A673 (cell line): ENCODE measurements at regions not wholly inside any gene's neighbourhood (a gene's known extent, or its start where the extent isn't known, plus 50 kb on each side); places are given as distances from the start of the nearest gene placed in this dataset.

Experiments used
- BruUV-seq: library from RNA; stranded (reverse); fragments of 400-500 nt; replicated peaks from 2 replicates; lab custom pipeline; 2021; lab: Mats Ljungman, UMichigan
- CTCF ChIA-PET: fragments of 300-600 bp; sonication (Branson Sonifier 250); formaldehyde crosslinking; loops from one replicate; lab custom pipeline; 2022; ENCODE audit warnings: antibody characterized with exemption; lab: Charles Lee
- POLR2A ChIA-PET: fragments of 300-600 bp; sonication (Branson Sonifier 250); formaldehyde crosslinking; loops from one replicate; lab custom pipeline; 2022; ENCODE audit warnings: antibody characterized with exemption; ENCODE audit not compliant: low non-redundant PET; lab: Charles Lee
- DNase-seq: peaks from one replicate; pipeline ENCODE4 v3.0.0-alpha.2; 2015; ENCODE audit warnings: low spot score
- H3K27ac ChIP-seq: fragments of 200-600 bp; sonication (generic); 2 replicates; pipeline ENCODE4 v1.5.1; 2016; ENCODE audit warnings: mixed run types, low read depth, mild to moderate bottlenecking, mixed read lengths, antibody characterized with exemption, low read length; ENCODE audit not compliant: poor library complexity, severe bottlenecking
- H3K27me3 ChIP-seq: fragments of 200-600 bp; sonication (generic); replicated peaks from 2 replicates; pipeline ENCODE4 v1.6.1; 2017; ENCODE audit warnings: mixed run types, low read depth, mild to moderate bottlenecking, mixed read lengths, antibody characterized with exemption, low read length; ENCODE audit not compliant: insufficient read depth, poor library complexity
- H3K36me3 ChIP-seq: fragments of 200-600 bp; sonication (generic); 2 replicates; pipeline ENCODE4 v1.6.1; 2016; ENCODE audit warnings: mixed run types, mild to moderate bottlenecking, mixed read lengths, antibody characterized with exemption, low read length; ENCODE audit not compliant: insufficient read depth, poor library complexity, severe bottlenecking
- H3K4me1 ChIP-seq: fragments of 200-600 bp; sonication (generic); 2 replicates; pipeline ENCODE4 v1.6.1; 2017; ENCODE audit warnings: mixed run types, mild to moderate bottlenecking, mixed read lengths, antibody characterized with exemption, low read length; ENCODE audit not compliant: insufficient read depth, poor library complexity, severe bottlenecking
- H3K4me3 ChIP-seq: fragments of 200-600 bp; sonication (generic); 2 replicates; pipeline ENCODE4 v1.5.1; 2016; ENCODE audit warnings: low read depth, mixed run types, mild to moderate bottlenecking, mixed read lengths, low read length; ENCODE audit not compliant: poor library complexity, severe bottlenecking
- H3K9me3 ChIP-seq: fragments of 200-600 bp; sonication (generic); 2 replicates; pipeline ENCODE4 v1.6.1; 2016; ENCODE audit warnings: mixed run types, low read depth, mild to moderate bottlenecking, mixed read lengths, antibody characterized with exemption, low read length; ENCODE audit not compliant: poor library complexity, severe bottlenecking
- EZH2 ChIP-seq: fragments of 200-600 bp; sonication (generic); IDR thresholded peaks from 2 replicates; pipeline ENCODE4 v1.6.1; 2017; ENCODE audit warnings: borderline replicate concordance, low read depth, mild to moderate bottlenecking, mixed read lengths, antibody characterized with exemption, low read length; ENCODE audit not compliant: poor library complexity, severe bottlenecking
- intact Hi-C: fragments of 100-400 bp; cut with micrococcal nuclease; formaldehyde crosslinking; loops from one replicate; pipeline ENCODE4 v1.10.0; 2022; ENCODE audit not compliant: unreplicated experiment
- TF ChIP-seq, protein P1 (sequence below): fragments of 300-800, 200-600 bp; sonication (generic); conservative IDR thresholded peaks from 2 replicates; pipeline ENCODE4 v1.5.1; 2017; ENCODE audit warnings: low read depth, mild to moderate bottlenecking, antibody characterized with exemption, low read length, moderate library complexity, mixed read lengths

DNA sequence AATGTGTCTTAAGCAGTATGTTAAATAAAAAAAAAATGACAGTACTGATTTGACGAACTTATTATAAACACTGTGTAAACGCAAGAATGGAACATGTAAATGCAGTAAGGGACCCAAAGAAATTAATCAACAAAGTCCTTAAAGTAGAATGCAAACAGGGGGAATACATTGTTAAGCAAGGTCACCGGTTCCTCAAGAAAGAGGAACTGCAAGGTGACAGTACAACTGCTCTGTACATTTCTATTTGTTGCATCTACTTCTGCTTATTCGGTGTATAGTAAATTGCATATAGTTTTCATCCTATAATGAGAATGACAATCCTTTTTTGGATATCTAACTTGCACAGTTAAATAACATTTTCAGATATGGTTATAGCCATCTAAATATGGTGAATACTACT is 387.0 kb upstream of the SEMA3D start:
- CTCF ChIA-PET: no interaction called here

DNA sequence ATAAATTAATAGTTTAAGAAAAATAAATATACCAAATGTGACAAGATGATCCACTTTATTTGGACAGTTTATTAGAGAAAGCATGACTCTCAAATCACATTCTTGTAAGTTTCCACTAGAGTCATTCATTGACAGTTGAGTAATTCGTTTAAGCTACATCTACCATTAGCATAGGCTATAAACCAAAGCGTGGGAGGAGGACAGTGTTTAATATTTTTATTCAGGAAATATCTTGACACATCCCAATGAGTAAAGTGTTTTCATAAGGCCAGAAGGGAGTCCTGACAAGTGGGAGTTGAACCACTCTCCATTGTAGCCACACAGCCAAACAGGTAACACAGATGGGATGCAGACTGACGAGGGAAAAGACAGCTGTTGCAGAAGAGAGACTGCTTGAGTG is 386.5 kb upstream of the SEMA3D start:
- H3K27ac ChIP-seq: no peak overlapping the region
- TF ChIP-seq, protein P1, sequence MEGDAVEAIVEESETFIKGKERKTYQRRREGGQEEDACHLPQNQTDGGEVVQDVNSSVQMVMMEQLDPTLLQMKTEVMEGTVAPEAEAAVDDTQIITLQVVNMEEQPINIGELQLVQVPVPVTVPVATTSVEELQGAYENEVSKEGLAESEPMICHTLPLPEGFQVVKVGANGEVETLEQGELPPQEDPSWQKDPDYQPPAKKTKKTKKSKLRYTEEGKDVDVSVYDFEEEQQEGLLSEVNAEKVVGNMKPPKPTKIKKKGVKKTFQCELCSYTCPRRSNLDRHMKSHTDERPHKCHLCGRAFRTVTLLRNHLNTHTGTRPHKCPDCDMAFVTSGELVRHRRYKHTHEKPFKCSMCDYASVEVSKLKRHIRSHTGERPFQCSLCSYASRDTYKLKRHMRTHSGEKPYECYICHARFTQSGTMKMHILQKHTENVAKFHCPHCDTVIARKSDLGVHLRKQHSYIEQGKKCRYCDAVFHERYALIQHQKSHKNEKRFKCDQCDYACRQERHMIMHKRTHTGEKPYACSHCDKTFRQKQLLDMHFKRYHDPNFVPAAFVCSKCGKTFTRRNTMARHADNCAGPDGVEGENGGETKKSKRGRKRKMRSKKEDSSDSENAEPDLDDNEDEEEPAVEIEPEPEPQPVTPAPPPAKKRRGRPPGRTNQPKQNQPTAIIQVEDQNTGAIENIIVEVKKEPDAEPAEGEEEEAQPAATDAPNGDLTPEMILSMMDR: no peak
- TF ChIP-seq EZH2: no peak
- H3K4me1 ChIP-seq: no peaks in the 10 kb centered on the region
- no peaks in the 10 kb centered on the region for H3K9me3 ChIP-seq
- ChIA-PET POLR2A (interaction anchor here (0.7 kb wide), 1 partner anchor 61 kb away, joined by 3 read pairs; no protein-coding TSS in a partner anchor), CTCF (no interaction called here)
- H3K4me3 ChIP-seq: no peak overlapping the region
- H3K27me3 ChIP-seq: no peaks in the 10 kb centered on the region
- intact Hi-C loops: no loop called here
- DNase-seq: peak; percentile 10
- H3K36me3 ChIP-seq: no peaks in the 10 kb centered on the region
- no TSS peak for BruUV-seq

More for the DNA sequence above, 387.0 kb upstream of the SEMA3D start:
- no peak overlapping the region for H3K27ac ChIP-seq
- no peaks in the 10 kb centered on the region for H3K9me3 ChIP-seq
- POLR2A ChIA-PET: interaction anchor here (0.7 kb wide), 1 partner anchor 61 kb away, joined by 3 read pairs; no protein-coding TSS in a partner anchor
- no peak for DNase-seq
- TF ChIP-seq, protein P1: no peak
- TF ChIP-seq EZH2: no peak
- no peaks in the 10 kb centered on the region for H3K4me1 ChIP-seq
- no peaks in the 10 kb centered on the region for H3K36me3 ChIP-seq
- intact Hi-C loops: no loop called here
- H3K27me3 ChIP-seq: no peaks in the 10 kb centered on the region
- no TSS peak for BruUV-seq
- H3K4me3 ChIP-seq: no peak overlapping the region

DNA sequence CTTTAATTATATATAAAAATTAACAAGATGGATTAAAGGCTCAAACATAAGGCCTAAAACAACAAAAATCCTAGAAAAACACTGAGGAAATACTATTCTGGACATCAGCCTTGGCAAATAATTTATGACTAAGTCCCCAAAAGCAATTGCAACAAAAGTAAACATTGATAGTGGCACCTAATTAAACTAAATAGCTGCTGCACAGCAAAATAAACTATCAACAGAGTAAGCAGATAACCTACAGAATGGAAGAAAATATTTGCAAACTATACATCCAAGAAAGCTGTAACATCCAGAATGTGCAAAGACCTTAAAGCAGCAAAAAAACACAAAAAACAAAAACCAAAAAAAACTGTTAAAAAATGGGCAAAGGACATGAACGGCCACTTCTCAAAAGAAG is 384.0 kb upstream of the SEMA3D start:
- Histone ChIP-seq H3K27ac (no peak overlapping the region), H3K4me1 (no peaks in the 10 kb centered on the region), H3K4me3 (no peak overlapping the region), H3K27me3 (no peaks in the 10 kb centered on the region), H3K9me3 (no peaks in the 10 kb centered on the region), H3K36me3 (no peaks in the 10 kb centered on the region)
- BruUV-seq: no TSS peak
- DNase-seq: no peak
- no peak for TF ChIP-seq EZH2
- TF ChIP-seq, protein P1: no peak
- CTCF ChIA-PET: no interaction called here
- intact Hi-C loops: no loop called here
- POLR2A ChIA-PET: no interaction called here
